Type B pancreatic cell (in vitro differentiated cells): ENCODE measurements at regions not wholly inside any gene's neighbourhood (a gene's known extent, or its start where the extent isn't known, plus 50 kb on each side); places are given as distances from the start of the nearest gene placed in this dataset.
"Not testable (repeated sequence)": the region's sequence is repeated elsewhere in the genome, so short reads cannot be mapped to it uniquely, and the experiment has no call there.

Experiments used
- DNase-seq: peaks from one replicate; pipeline ENCODE4 v3.0.0; 2021; ENCODE audit warnings: mixed read lengths; ENCODE audit not compliant: unreplicated experiment; ENCODE audit errors: extremely low spot score
- H3K27ac Mint-ChIP-seq: 2 replicates; pipeline ENCODE4 v1.8.0; 2021; ENCODE audit warnings: mild to moderate bottlenecking, mixed read lengths
- H3K27me3 Mint-ChIP-seq: 2 replicates; pipeline ENCODE4 v1.8.0; 2021; ENCODE audit warnings: mixed read lengths
- H3K36me3 Mint-ChIP-seq: 2 replicates; pipeline ENCODE4 v1.8.0; 2021; ENCODE audit warnings: mixed read lengths
- H3K4me1 Mint-ChIP-seq: one replicate; pipeline ENCODE4 v1.8.0; 2021; ENCODE audit warnings: mixed read lengths; ENCODE audit not compliant: unreplicated experiment
- H3K4me3 Mint-ChIP-seq: 2 replicates; pipeline ENCODE4 v1.8.0; 2021; ENCODE audit warnings: mild to moderate bottlenecking, mixed read lengths
- H3K9me3 Mint-ChIP-seq: 2 replicates; pipeline ENCODE4 v1.8.0; 2021; ENCODE audit warnings: mixed read lengths
- CTCF ChIP-seq: fragments of 200-600 bp; sonication (generic); conservative IDR thresholded peaks from 2 replicates; pipeline ENCODE4 v1.5.0; 2021; ENCODE audit warnings: antibody characterized with exemption, mild to moderate bottlenecking

GRCh38 chr6:14597090-14597489 is 479.5 kb downstream of the CD83 start:
- no peak for TF ChIP-seq CTCF
- H3K36me3 Mint-ChIP-seq: no peaks in the 10 kb centered on the region
- no peak for DNase-seq
- H3K27ac Mint-ChIP-seq: no peak overlapping the region
- H3K9me3 Mint-ChIP-seq: peaks cover 5% of the 10 kb centered on the region
- H3K4me3 Mint-ChIP-seq: no peak overlapping the region
- H3K27me3 Mint-ChIP-seq: peaks cover 10% of the 10 kb centered on the region
- H3K4me1 Mint-ChIP-seq: peaks cover 5% of the 10 kb centered on the region

DNA sequence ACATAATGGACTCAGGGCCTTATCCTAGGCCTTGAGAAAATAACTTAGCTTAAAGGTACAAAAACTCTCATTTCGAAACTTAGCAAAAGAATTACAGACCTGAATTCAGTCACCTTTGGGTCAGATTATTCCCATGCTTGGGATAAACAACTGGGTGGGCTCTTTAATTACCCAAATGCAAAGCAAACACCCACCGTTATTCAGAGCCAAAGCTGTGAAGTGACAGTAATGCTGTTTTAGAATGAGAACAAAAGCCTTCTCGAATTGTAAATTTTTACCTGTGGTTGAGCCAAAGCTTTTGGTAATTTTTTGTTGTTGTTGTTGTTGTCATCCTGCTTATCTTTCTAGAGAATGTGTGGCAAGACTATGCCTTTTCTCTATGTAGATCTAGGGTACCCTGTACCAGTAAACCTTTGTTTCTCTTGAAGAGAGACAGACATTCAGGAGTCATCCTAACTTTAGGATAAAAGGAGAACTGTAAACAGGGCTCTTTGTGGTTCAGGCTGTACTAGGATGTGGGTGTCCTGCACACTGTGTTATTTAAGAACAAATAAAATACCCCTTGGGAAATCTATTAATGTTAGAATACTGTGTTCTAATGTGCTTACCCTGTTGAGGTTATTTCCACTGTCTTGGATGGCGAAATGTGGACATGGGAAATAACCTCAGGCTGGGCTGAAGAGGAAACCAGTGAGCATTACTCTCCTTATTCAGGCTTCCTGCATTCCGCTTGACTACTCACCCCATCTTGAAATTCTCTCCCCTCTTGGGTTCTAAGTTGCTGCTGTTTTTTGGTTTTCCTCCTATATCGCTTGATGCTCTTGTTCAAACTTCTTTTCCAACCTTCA is 480.7 kb downstream of the CD83 start:
- Mint-ChIP-seq H3K36me3 (no peaks in the 10 kb centered on the region), H3K4me1 (peaks cover 5% of the 10 kb centered on the region), H3K27ac (no peak overlapping the region), H3K27me3 (peaks cover 10% of the 10 kb centered on the region), H3K4me3 (no peak overlapping the region), H3K9me3 (peaks cover 5% of the 10 kb centered on the region)
- DNase-seq: no peak
- TF ChIP-seq CTCF: no peak

GRCh38 chr6:14600306-14600705 is 482.7 kb downstream of the CD83 start:
- H3K27me3 Mint-ChIP-seq, H3K9me3 Mint-ChIP-seq, H3K4me3 Mint-ChIP-seq, H3K36me3 Mint-ChIP-seq, DNase-seq, H3K27ac Mint-ChIP-seq, H3K4me1 Mint-ChIP-seq: not testable (repeated sequence)

DNA sequence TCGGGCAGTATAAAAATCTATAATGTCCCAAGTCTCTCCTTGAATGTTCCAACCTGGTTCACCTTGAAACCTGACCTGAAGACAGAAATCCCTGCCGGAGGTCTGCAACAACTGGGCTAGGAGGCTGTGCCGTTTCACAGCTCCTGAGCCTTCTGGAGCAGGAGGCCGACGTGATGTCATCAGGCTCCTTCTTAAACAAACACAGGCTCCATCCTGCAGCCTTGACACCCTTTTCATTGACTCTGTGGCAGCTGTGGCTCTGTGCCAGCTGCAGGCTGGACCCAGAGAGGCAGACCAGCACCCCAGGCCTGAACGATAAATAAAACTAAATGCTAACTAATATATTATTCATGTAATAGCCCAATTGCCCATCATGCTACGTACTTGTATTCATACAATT is 483.9 kb downstream of the CD83 start:
- no peak overlapping the region for H3K4me3 Mint-ChIP-seq
- peaks cover 6% of the 10 kb centered on the region for H3K27me3 Mint-ChIP-seq
- no peaks in the 10 kb centered on the region for H3K4me1 Mint-ChIP-seq
- H3K36me3 Mint-ChIP-seq: no peaks in the 10 kb centered on the region
- TF ChIP-seq CTCF: no peak
- H3K9me3 Mint-ChIP-seq: no peaks in the 10 kb centered on the region
- no peak overlapping the region for H3K27ac Mint-ChIP-seq
- DNase-seq: no peak

GRCh38 chr6:14606353-14606752 is 488.8 kb downstream of the CD83 start:
- Mint-ChIP-seq H3K36me3 (peaks cover 4% of the 10 kb centered on the region), H3K4me3 (no peak overlapping the region), H3K27me3 (no peaks in the 10 kb centered on the region), H3K27ac (no peak overlapping the region), H3K9me3 (no peaks in the 10 kb centered on the region), H3K4me1 (no peaks in the 10 kb centered on the region)
- DNase-seq: no peak
- no peak for TF ChIP-seq CTCF

DNA sequence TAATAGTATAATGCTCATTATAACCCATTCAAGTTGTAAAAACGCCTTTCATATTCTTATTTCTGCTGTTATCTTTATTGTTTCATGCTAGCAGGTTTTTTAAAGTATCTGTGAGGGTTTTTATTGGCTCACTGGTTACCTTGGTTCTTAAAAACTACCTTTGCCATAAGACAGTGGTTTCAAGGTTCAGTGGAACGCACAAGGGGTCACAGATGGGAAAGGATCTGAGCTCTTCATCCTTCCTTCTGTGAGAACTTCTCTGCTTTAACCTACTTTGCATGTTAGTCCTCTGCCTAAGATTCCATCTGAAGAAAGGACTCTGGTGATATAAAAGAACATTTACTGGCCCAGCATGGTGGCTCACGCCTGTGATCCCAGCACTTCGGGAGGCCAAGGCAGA is 492.6 kb downstream of the CD83 start:
- Mint-ChIP-seq H3K4me1 (peaks cover 4% of the 10 kb centered on the region), H3K27me3 (no peaks in the 10 kb centered on the region), H3K36me3 (peaks cover 4% of the 10 kb centered on the region), H3K4me3 (no peak overlapping the region), H3K9me3 (no peaks in the 10 kb centered on the region), H3K27ac (no peak overlapping the region)
- no peak for DNase-seq
- no peak for TF ChIP-seq CTCF
